Endothelial cell (in vitro differentiated cells): ENCODE measurements at regions not wholly inside any gene's neighbourhood (a gene's known extent, or its start where the extent isn't known, plus 50 kb on each side); places are given as distances from the start of the nearest gene placed in this dataset.

Experiments used
- DNase-seq: peaks from one replicate; pipeline ENCODE4 v3.0.0; 2021; ENCODE audit warnings: low spot score
- H3K27ac Mint-ChIP-seq: one replicate; pipeline ENCODE4 v1.8.0; 2021; ENCODE audit warnings: mixed read lengths, inconsistent platforms; ENCODE audit not compliant: unreplicated experiment
- H3K27me3 Mint-ChIP-seq: one replicate; pipeline ENCODE4 v1.8.0; 2021; ENCODE audit warnings: mild to moderate bottlenecking, moderate library complexity, mixed read lengths, inconsistent platforms; ENCODE audit not compliant: unreplicated experiment
- H3K36me3 Mint-ChIP-seq: one replicate; pipeline ENCODE4 v1.8.0; 2021; ENCODE audit warnings: mild to moderate bottlenecking, low read depth, mixed read lengths, inconsistent platforms; ENCODE audit not compliant: unreplicated experiment
- H3K4me1 Mint-ChIP-seq: one replicate; pipeline ENCODE4 v1.8.0; 2021; ENCODE audit warnings: mild to moderate bottlenecking, mixed read lengths, inconsistent platforms; ENCODE audit not compliant: unreplicated experiment
- H3K4me3 Mint-ChIP-seq: one replicate; pipeline ENCODE4 v1.8.0; 2021; ENCODE audit warnings: mild to moderate bottlenecking, mixed read lengths, inconsistent platforms; ENCODE audit not compliant: unreplicated experiment
- H3K9me3 Mint-ChIP-seq: one replicate; pipeline ENCODE4 v1.8.0; 2021; ENCODE audit warnings: mixed read lengths, inconsistent platforms; ENCODE audit not compliant: unreplicated experiment
- CTCF ChIP-seq: fragments of 200-600 bp; sonication (generic); IDR thresholded peaks from one replicate; pipeline ENCODE4 v1.5.0; 2021; ENCODE audit warnings: antibody characterized with exemption; ENCODE audit not compliant: unreplicated experiment

DNA sequence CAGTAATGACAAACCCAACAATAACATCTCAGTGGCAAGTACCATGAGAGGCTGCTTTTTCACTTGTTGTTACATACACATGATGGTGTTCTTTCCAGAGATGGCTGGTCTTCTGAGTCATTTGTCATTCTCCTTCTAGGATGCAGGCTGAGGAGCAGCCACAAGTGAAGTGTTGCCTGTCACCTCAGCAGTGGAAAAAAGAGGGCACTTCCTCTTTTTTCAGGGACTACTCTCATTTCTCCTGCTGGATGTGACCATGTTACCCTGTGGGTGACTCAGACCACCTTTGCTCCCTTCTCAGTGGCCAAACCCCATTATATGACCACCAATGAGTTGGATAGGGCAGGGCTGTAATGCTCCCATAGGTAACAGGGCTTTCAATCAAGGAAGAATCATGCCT is 587.0 kb upstream of the ADAMTS16 start:
- Mint-ChIP-seq H3K4me3 (no peak overlapping the region), H3K36me3 (no peaks in the 10 kb centered on the region), H3K4me1 (peaks cover 2% of the 10 kb centered on the region), H3K9me3 (no peaks in the 10 kb centered on the region), H3K27ac (no peak overlapping the region), H3K27me3 (no peaks in the 10 kb centered on the region)
- DNase-seq, result no peak
- no peak for TF ChIP-seq CTCF

DNA sequence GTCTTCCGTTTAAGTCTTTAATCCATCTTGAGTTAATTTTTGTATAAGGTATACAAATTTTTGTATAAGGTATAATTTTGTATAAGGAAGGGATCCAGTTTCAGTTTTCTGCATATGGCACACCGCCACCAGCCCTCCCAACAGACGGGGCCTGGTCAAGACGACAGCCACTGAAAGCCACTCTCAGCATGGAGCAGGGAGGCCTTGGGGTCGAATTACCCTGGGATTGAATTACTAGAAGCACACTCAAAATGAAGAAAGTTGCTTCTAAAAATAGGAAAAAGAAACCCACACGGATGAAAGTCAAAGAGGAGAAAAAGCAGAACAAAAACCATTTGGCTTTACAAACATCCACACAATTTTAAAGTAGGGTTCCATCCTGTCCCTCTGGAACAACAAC is 586.2 kb upstream of the ADAMTS16 start:
- Mint-ChIP-seq H3K4me3 (no peak overlapping the region), H3K4me1 (peaks cover 2% of the 10 kb centered on the region), H3K27me3 (no peaks in the 10 kb centered on the region), H3K36me3 (no peaks in the 10 kb centered on the region), H3K9me3 (no peaks in the 10 kb centered on the region), H3K27ac (no peak overlapping the region)
- no peak for DNase-seq
- TF ChIP-seq CTCF, result no peak

GRCh38 chr5:4555725-4556285 is 584.3 kb upstream of the ADAMTS16 start:
- no peak for TF ChIP-seq CTCF
- DNase-seq, result no peak
- H3K4me3 Mint-ChIP-seq, result no peak overlapping the region
- H3K9me3 Mint-ChIP-seq, result peaks cover 6% of the 10 kb centered on the region
- H3K27ac Mint-ChIP-seq, result no peak overlapping the region
- H3K36me3 Mint-ChIP-seq, result no peaks in the 10 kb centered on the region
- H3K27me3 Mint-ChIP-seq, result peaks cover under 1% of the 10 kb centered on the region
- peaks cover 2% of the 10 kb centered on the region for H3K4me1 Mint-ChIP-seq

GRCh38 chr5:4561403-4561802 is 578.7 kb upstream of the ADAMTS16 start:
- Mint-ChIP-seq H3K36me3 (no peaks in the 10 kb centered on the region), H3K27ac (no peak overlapping the region), H3K4me3 (no peak overlapping the region), H3K27me3 (peaks cover 1% of the 10 kb centered on the region), H3K9me3 (peaks cover 6% of the 10 kb centered on the region), H3K4me1 (peaks cover under 1% of the 10 kb centered on the region)
- no peak for DNase-seq
- no peak for TF ChIP-seq CTCF

DNA sequence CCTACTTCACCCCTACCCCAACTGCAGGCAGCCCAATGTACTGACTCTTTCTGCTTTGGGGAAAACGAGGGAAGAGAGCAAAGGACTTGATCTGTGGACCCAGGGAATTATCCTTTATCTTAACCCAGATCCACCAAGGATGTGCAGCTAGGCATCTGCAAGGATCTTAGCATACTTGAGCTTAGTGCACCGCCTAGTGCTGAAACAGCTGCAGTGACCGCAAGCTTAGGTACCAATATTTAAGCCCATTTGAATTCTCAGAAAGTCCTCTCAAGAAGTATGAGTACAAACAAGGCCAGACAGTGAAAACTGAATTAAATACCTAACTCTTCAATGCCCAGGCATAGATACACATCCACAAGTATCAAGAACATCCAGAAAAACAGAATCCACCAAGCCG is 576.7 kb upstream of the ADAMTS16 start:
- Mint-ChIP-seq H3K36me3 (no peaks in the 10 kb centered on the region), H3K27ac (no peak overlapping the region), H3K9me3 (peaks cover 6% of the 10 kb centered on the region), H3K27me3 (peaks cover 1% of the 10 kb centered on the region), H3K4me1 (no peaks in the 10 kb centered on the region), H3K4me3 (no peak overlapping the region)
- TF ChIP-seq CTCF, result no peak
- peak; percentile 15 for DNase-seq
